WTC11 (cell line): ENCODE measurements at regions not wholly inside any gene's neighbourhood (a gene's known extent, or its start where the extent isn't known, plus 50 kb on each side); places are given as distances from the start of the nearest gene placed in this dataset.

Experiments used
- CBFB ChIP-seq: sonication (generic); formaldehyde crosslinking; IDR thresholded peaks from 2 replicates; pipeline ENCODE4 v1.8.1; 2022; ENCODE audit warnings: mild to moderate bottlenecking, low read depth, missing genetic modification reagents
- CREB1 ChIP-seq: sonication (generic); formaldehyde crosslinking; IDR thresholded peaks from 2 replicates; pipeline ENCODE4 v1.8.0; 2023; ENCODE audit warnings: mild to moderate bottlenecking, missing genetic modification reagents
- CREM ChIP-seq: sonication (generic); formaldehyde crosslinking; IDR thresholded peaks from 2 replicates; pipeline ENCODE4 v1.8.1; 2022; ENCODE audit warnings: mild to moderate bottlenecking, missing genetic modification reagents, moderate library complexity
- CTCF ChIP-seq: fragments of 200-600 bp; IDR thresholded peaks from 2 replicates; pipeline ENCODE4 v1.8.0; 2022; ENCODE audit warnings: antibody characterized with exemption
- MAX ChIP-seq: sonication (generic); formaldehyde crosslinking; IDR thresholded peaks from 2 replicates; pipeline ENCODE4 v1.8.0; 2022; ENCODE audit warnings: mild to moderate bottlenecking, missing genetic modification reagents
- NR3C1 ChIP-seq: sonication (generic); formaldehyde crosslinking; conservative IDR thresholded peaks from 2 replicates; pipeline ENCODE4 v1.8.1; 2023; ENCODE audit warnings: low read depth, mild to moderate bottlenecking, missing genetic modification reagents
- ZNF232 ChIP-seq: sonication (generic); formaldehyde crosslinking; IDR thresholded peaks from 2 replicates; pipeline ENCODE4 v1.8.0; 2022; ENCODE audit warnings: mild to moderate bottlenecking, missing genetic modification reagents
- ZNF423 ChIP-seq: fragments of 250-450 bp; sonication (Bioruptor Pico); IDR thresholded peaks from 2 replicates; pipeline ENCODE4 v2.1.2; 2022; ENCODE audit warnings: mild to moderate bottlenecking, moderate library complexity

GRCh38 chr7:68269405-68269804 lies 1272.8 kb downstream of the TYW1 start:
- TF ChIP-seq MAX (CRISPR knock-in tag): no peak
- TF ChIP-seq CTCF: no peak
- no peak for TF ChIP-seq CREM
- no peak for TF ChIP-seq ZNF232 (CRISPR knock-in tag)
- no peak for TF ChIP-seq ZNF423 (CRISPR knock-in tag)
- no peak for TF ChIP-seq CBFB (CRISPR knock-in tag)
- no peak for TF ChIP-seq CREB1 (CRISPR knock-in tag)
- TF ChIP-seq NR3C1 (CRISPR knock-in tag): no peak
